Natural killer cell treated with Interleukin-12 subunit alpha and Interleukin-12 subunit beta and Interleukin-15 and Interleukin-18, amount 100 ng/mL, for 72 hours (primary cell): ENCODE measurements at regions not wholly inside any gene's neighbourhood (a gene's known extent, or its start where the extent isn't known, plus 50 kb on each side); places are given as distances from the start of the nearest gene placed in this dataset.
"Not testable (repeated sequence)": the region's sequence is repeated elsewhere in the genome, so short reads cannot be mapped to it uniquely, and the experiment has no call there.

Experiments
- ATAC-seq, 2 donors: fragments of 150-1000 bp; cut with Tn5 transposase in 1 of 2; sonication (Bioruptor Pico), chemical (Tn5 transposase) in 1 of 2; 2 replicates each; pipeline ENCODE4 v1.10.0; 2021
- DNase-seq: peaks from one replicate; pipeline ENCODE4 v3.0.0; 2022; ENCODE audit warnings: low spot score
- H3K27ac Mint-ChIP-seq, 2 donors: 1 replicate in 1 of 2; 2 replicates in 1 of 2; pipeline ENCODE4 v1.8.0; 2022; ENCODE audit warnings: mixed read lengths in 2 of 2, mild to moderate bottlenecking in 1 of 2, moderate library complexity in 1 of 2
- H3K27me3 Mint-ChIP-seq, 2 donors: 1 replicate in 1 of 2; 2 replicates in 1 of 2; pipeline ENCODE4 v1.8.0; 2022; ENCODE audit warnings: mixed read lengths in 2 of 2
- H3K36me3 Mint-ChIP-seq: one replicate; pipeline ENCODE4 v1.8.0; 2022; ENCODE audit warnings: mixed read lengths
- H3K4me1 Mint-ChIP-seq, 2 donors: 1 replicate in 1 of 2; 2 replicates in 1 of 2; pipeline ENCODE4 v1.8.0; 2022; ENCODE audit warnings: low read depth in 2 of 2, mixed read lengths in 2 of 2, mild to moderate bottlenecking in 1 of 2
- H3K4me3 Mint-ChIP-seq: one replicate; pipeline ENCODE4 v1.8.0; 2022; ENCODE audit warnings: mixed read lengths
- H3K9me3 Mint-ChIP-seq: 2 replicates; pipeline ENCODE4 v1.8.0; 2022; ENCODE audit warnings: mixed read lengths

DNA sequence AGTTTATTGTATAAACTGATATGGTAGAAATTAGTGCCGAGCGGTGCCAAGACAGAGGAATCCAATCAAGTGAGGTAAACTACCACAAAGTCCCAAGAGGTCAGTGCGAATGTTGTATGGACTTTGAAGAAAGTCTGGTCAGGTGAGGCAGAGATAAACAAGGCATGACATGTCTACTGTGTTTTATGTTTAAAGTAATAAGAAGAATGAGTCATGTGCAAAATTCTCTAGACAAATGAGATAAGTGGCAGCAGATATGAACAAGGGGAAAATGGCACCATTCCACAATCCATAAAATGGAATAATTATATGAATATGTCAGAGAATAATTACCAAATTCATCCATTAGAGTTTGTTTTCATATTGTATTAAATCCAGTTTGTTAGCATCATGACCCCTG lies 364.1 kb upstream of the CCNH start:
- no peak overlapping the region for H3K4me3 Mint-ChIP-seq
- peaks cover 30 to 46% of the 10 kb centered on the region in 2 donors for H3K27me3 Mint-ChIP-seq
- no peaks in the 10 kb centered on the region for H3K4me1 Mint-ChIP-seq

DNA sequence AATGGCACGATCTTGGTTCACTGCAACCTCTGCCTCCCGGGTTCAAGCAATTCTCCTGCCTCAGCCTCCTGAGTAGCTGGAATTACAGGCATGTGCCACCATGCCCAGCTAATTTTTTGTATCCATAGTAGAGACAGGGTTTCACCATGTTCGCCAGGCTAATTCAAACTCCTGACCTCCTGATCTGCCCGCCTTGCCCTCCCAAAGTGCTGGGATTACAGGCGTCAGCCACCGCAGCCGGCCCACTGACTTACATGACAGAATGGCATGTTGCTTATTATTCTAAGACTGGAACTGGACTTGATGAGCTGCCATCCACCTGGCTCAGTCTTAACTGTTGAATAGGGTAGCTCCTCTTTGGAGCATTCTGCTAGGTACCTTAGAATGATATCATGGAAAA lies 363.6 kb upstream of the CCNH start:
- H3K4me1 Mint-ChIP-seq, DNase-seq, H3K4me3 Mint-ChIP-seq, ATAC-seq, H3K36me3 Mint-ChIP-seq, H3K9me3 Mint-ChIP-seq, H3K27ac Mint-ChIP-seq: not testable (repeated sequence)
- peaks cover 27 to 41% of the 10 kb centered on the region in 2 donors for H3K27me3 Mint-ChIP-seq

More for the DNA sequence above, 364.1 kb upstream of the CCNH start:
- Mint-ChIP-seq H3K36me3 (no peaks in the 10 kb centered on the region), H3K27ac (no peak overlapping the region), H3K9me3 (no peaks in the 10 kb centered on the region)
- DNase-seq (no peak), ATAC-seq (no peak)

DNA sequence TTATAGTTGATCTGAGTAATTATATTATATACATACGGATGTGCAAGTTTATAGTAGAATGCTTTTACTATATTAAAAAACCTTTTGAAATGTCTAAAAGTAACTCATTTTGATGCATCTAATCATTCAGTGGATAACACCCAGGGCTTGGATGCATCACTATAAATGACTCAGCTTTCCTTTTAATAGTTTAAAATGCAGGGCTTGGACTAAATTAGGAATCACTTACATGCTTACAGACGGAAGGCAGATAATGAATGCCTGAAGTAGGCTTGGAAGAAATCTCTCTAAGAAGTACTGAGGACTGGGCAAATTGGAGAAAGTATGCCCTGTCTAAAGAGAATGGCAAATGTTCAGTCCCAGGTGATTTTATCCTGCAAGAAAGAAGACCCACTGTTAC lies 362.5 kb upstream of the CCNH start:
- no peak for ATAC-seq
- H3K27me3 Mint-ChIP-seq, result peaks cover 23 to 39% of the 10 kb centered on the region in 2 donors
- H3K9me3 Mint-ChIP-seq, result no peaks in the 10 kb centered on the region
- no peak overlapping the region for H3K4me3 Mint-ChIP-seq
- no peaks in the 10 kb centered on the region for H3K36me3 Mint-ChIP-seq
- H3K4me1 Mint-ChIP-seq, result no peaks in the 10 kb centered on the region
- no peak overlapping the region for H3K27ac Mint-ChIP-seq
- no peak for DNase-seq

DNA sequence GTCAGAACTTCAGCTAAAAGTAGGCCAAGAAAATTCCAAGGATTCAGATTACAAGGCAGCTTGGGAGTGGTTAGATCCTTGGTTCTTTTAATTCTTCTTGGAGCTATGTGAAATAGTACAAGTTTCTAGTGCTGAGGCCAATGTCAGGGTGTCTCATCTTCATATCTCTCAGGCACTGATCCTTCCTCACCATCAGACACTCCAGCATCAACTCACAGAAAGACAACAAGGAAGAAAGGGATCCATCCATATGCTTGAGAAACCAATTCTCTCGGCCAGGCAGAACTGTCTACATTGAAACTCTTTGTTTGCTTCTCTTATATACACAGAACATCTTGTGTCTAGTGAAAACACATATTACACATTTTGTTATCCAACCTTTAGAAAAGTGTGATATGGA lies 362.1 kb upstream of the CCNH start:
- Mint-ChIP-seq H3K4me3 (no peak overlapping the region), H3K27ac (no peak overlapping the region), H3K27me3 (peaks cover 23 to 39% of the 10 kb centered on the region in 2 donors), H3K4me1 (no peaks in the 10 kb centered on the region), H3K9me3 (no peaks in the 10 kb centered on the region), H3K36me3 (no peaks in the 10 kb centered on the region)
- ATAC-seq (no peak), DNase-seq (no peak)

DNA sequence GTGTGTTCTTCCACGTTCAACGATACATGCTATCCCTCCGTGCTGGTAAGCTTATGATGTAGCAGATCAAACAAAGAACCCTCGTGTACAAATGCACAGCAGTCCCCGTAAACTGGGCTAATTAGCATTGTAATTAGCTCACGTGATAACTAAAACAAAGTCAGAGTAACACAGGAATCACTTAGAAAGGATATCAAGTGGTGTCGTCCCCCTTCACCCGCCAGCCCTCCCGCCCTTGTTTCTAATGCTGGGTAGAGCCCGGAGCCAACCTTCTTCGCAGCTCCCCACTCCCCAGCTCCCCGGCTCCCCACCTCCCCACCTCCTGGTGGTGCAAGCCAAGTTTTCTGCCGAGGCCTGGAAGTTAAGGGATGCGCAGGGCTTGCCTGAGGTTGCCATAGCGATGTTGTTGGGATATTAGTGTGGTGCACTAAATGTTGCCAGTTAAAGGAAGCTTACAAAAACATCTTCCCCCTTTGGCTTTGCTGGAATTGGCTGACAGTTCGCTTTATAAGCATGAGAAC lies 357.9 kb upstream of the CCNH start:
- Mint-ChIP-seq H3K36me3 (no peaks in the 10 kb centered on the region), H3K9me3 (no peaks in the 10 kb centered on the region), H3K27ac (no peak overlapping the region), H3K4me3 (no peak overlapping the region), H3K27me3 (peaks cover 18 to 41% of the 10 kb centered on the region in 2 donors), H3K4me1 (no peaks in the 10 kb centered on the region)
- ATAC-seq (no peak), DNase-seq (no peak)

DNA sequence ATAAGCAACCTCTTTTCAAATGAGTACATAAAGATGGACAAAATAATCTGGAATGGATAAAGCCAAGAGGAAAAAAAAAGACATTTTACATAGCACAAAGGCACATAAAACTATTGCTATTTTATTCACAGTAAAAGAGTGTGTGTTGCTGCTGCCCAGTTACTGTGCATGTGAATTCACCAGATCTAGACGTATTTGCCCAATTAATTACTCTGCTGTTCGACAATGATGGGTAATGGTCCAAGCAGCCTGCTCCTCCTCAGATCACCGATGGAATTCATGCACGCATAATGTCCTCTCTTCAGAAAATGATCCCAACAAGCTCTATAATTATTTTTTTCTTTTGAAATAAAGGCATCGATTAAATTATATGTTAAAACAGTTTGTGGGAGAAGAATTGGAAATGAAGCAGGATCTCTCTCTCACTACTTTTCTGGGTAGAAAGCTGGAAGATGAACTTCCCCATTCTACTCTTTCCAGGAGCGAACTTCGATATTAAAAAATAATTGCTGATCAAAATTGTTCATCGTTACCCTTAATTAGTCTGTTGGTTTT lies 357.4 kb upstream of the CCNH start:
- Mint-ChIP-seq H3K27ac (no peak overlapping the region), H3K4me3 (no peak overlapping the region), H3K36me3 (no peaks in the 10 kb centered on the region), H3K4me1 (no peaks in the 10 kb centered on the region), H3K9me3 (no peaks in the 10 kb centered on the region), H3K27me3 (peaks cover 18 to 43% of the 10 kb centered on the region in 2 donors)
- DNase-seq (no peak), ATAC-seq (no peak)

DNA sequence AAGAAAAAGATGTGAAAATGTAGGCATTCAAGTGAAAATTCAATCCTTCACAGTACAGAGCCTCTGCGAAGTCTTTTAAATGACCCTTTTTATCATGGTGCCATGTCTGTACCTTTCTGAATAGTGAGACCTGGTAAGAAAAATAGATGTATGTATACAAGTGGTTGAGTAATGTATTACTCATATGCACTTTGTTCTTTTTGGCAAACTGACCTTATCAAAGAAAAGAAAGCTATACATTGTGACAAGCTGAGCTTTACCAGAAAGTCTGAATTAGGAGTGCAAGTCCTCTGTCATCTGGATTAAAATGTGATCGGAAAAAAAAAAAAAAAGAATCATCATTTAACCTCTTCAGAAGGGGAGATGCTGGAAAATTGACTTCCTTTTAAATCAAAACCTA lies 356.4 kb upstream of the CCNH start:
- Mint-ChIP-seq H3K27ac (no peak overlapping the region), H3K4me1 (no peaks in the 10 kb centered on the region), H3K36me3 (no peaks in the 10 kb centered on the region), H3K27me3 (peaks cover 15 to 34% of the 10 kb centered on the region in 2 donors), H3K9me3 (no peaks in the 10 kb centered on the region), H3K4me3 (no peak overlapping the region)
- no peak for DNase-seq
- no peak for ATAC-seq

DNA sequence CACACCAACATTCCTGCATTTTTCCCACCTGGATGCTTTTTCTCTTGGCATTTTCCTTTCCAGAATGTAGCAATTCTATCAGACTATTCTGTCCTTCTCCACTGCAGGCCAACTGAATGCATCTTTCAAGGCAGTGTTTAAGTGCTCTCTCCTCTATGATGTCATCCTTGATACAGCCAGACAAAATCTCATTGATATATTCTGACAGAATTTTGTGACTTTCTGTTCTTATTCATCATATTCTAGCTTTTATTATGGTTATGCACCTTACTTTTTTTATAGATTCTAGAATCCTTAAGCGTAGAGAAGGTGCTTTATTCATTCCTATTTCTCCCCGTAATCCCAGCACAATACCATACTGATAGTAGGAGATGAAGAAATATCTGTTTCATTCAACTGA lies 355.5 kb upstream of the CCNH start:
- no peak for ATAC-seq
- Mint-ChIP-seq H3K36me3 (no peaks in the 10 kb centered on the region), H3K4me1 (no peaks in the 10 kb centered on the region), H3K9me3 (no peaks in the 10 kb centered on the region), H3K27me3 (peaks cover 9 to 26% of the 10 kb centered on the region in 2 donors), H3K27ac (no peak overlapping the region), H3K4me3 (no peak overlapping the region)
- no peak for DNase-seq

DNA sequence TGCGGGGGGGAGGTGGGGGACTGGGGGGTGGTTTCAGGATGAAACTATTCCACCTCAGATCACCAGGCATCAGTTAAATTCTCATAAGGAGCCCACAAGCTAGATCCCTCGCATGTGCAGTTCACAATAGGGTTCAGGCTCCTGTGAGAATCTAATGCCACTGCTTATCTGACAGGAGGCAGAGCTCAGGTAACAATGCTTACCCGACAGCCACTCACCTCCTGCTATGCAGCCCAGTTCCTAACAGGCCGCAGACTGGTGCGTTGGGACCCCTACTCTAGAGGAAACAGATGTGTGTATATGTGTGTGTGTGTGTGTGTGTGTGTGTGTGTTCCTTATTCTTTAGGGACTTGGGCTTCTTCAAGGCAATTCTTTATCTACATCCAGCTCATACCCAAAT lies 352.3 kb upstream of the CCNH start:
- Mint-ChIP-seq H3K9me3 (no peaks in the 10 kb centered on the region), H3K4me1 (no peaks in the 10 kb centered on the region), H3K27ac (no peak overlapping the region), H3K36me3 (no peaks in the 10 kb centered on the region), H3K27me3 (peaks cover 11 to 31% of the 10 kb centered on the region in 2 donors), H3K4me3 (no peak overlapping the region)
- DNase-seq, result no peak
- ATAC-seq, result no peak

DNA sequence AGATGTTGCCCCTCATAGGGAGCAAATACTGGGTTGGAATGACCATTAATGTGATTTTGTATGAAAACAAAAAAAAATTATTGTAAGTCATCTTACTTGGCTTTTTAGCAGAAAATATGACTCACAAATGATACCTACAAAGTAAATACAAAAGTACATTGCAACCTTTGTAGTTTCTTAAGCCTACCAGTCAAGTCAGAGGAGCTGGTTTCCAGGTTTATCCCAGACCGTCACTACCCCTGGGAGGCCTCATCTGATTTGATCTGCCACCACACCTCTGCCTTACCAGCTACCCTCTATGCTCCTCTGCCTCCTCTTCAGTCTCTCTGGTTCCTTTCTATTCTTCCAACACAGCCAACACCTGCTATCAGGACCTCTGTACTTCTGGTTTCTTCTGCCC lies 349.9 kb upstream of the CCNH start:
- DNase-seq (no peak), ATAC-seq (no peak)
- H3K4me3 Mint-ChIP-seq, result no peak overlapping the region
- no peaks in the 10 kb centered on the region for H3K4me1 Mint-ChIP-seq
- H3K27me3 Mint-ChIP-seq, result peaks cover 5 to 17% of the 10 kb centered on the region in 2 donors
- H3K27ac Mint-ChIP-seq, result no peak overlapping the region
- H3K9me3 Mint-ChIP-seq, result no peaks in the 10 kb centered on the region
- H3K36me3 Mint-ChIP-seq, result no peaks in the 10 kb centered on the region

DNA sequence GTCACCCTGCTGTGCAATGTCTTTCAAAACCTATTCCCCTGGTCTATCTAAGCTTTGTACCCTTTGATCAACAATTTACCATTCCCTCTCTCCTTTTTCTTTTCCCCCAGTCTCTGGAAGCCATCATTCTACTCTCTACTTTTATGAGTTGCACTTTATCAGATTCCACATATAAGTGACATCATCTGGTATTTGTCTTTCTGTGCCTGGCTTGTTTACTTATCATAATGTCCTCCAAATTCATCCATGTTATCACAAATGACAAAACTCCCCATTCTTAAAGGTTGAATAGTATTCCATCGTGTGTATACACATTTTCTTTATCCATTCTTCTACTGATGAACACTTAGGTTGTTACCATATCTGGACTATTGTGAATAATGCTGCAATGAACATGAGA lies 344.2 kb upstream of the CCNH start:
- ATAC-seq (no peak), DNase-seq (no peak)
- H3K27me3 Mint-ChIP-seq, result peaks cover 2 to 11% of the 10 kb centered on the region in 2 donors
- H3K36me3 Mint-ChIP-seq, result no peaks in the 10 kb centered on the region
- no peaks in the 10 kb centered on the region for H3K9me3 Mint-ChIP-seq
- no peak overlapping the region for H3K27ac Mint-ChIP-seq
- H3K4me3 Mint-ChIP-seq, result no peak overlapping the region
- H3K4me1 Mint-ChIP-seq, result no peaks in the 10 kb centered on the region

DNA sequence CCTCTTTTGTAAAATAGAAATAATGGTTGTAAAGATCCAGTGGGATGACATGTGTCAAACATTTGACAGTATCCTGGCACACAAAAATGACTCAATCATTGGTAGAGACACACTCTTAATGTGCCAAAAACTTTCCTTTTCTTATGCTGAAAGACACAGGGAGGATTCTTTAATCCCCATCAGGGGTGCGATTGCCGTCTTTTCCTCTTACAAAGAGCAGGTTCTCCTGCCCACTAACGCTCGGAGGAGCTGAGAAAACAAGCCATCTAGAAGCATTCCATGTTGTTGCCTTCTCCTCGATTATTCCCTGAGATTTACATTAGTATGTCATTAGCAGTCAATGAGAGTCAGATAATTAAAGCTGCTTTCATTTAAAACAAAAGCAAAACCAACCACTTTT lies 342.6 kb upstream of the CCNH start:
- Mint-ChIP-seq H3K9me3 (no peaks in the 10 kb centered on the region), H3K27me3 (peaks cover 2 to 11% of the 10 kb centered on the region in 2 donors), H3K4me3 (no peak overlapping the region), H3K36me3 (no peaks in the 10 kb centered on the region), H3K27ac (no peak overlapping the region), H3K4me1 (no peaks in the 10 kb centered on the region)
- DNase-seq (no peak), ATAC-seq (no peak)

DNA sequence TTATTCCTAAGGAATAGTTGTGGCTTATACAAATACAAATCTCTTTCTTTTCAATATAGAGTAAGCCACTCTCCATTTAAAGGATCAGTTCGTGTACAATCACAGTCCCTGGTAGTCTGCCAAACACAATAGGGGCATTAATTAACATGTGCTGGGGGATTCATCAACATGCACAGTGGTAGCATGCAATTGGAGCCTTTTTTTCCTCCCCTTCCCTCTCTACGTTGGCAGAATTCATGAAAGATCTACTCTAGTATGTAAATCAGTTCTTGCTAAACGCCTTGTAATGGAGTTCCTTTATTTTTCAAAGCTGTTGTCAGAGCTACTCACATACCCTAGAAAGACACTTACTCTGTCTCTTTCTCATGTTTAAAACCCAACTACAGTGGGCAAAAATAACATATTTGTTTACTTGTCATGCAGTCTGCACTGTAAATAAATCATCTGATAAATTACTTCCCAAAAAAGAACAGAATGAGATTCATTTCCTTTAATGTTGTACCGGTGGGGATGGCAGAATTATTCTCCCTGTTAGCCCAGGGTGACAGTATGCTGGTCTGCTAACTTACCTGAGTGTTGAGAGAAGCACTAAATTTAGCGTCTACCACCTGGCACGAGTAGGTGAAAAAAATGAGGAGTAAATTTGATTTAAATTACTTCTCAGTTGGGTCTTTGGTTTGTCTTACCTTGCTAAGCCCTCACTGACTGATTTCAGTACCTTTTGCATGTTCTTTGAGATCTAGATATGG lies 341.5 kb upstream of the CCNH start:
- Mint-ChIP-seq H3K4me3 (no peak overlapping the region), H3K36me3 (no peaks in the 10 kb centered on the region), H3K9me3 (no peaks in the 10 kb centered on the region), H3K27me3 (peaks cover 2 to 11% of the 10 kb centered on the region in 2 donors), H3K4me1 (no peaks in the 10 kb centered on the region), H3K27ac (no peak overlapping the region)
- no peak for ATAC-seq
- no peak for DNase-seq

DNA sequence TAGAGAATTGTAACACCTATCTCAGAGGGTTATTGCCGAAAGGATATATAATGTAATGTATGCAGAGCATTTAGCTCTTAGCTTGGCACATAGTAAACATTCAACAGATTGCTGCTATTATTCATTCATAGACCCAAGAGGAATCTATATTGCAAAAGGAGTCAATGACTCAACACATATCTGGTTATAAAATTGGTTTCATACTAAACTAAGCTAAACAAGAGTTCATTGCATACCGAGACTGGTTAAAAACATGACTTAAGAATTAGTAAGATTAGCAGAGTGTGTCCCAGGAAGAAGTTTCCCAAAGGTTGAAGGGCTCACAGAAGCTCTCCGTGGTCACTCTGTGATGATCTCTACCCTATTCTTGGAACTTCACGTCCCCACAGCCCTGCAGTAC lies 339.6 kb upstream of the CCNH start:
- Mint-ChIP-seq H3K4me3 (no peak overlapping the region), H3K9me3 (no peaks in the 10 kb centered on the region), H3K27me3 (peaks cover 2 to 11% of the 10 kb centered on the region in 2 donors), H3K27ac (no peak overlapping the region), H3K4me1 (no peaks in the 10 kb centered on the region), H3K36me3 (no peaks in the 10 kb centered on the region)
- DNase-seq (no peak), ATAC-seq (no peak)
